Muscle of back (tissue), 3 donors: ENCODE measurements at regions not wholly inside any gene's neighbourhood (a gene's known extent, or its start where the extent isn't known, plus 50 kb on each side); places are given as distances from the start of the nearest gene placed in this dataset.
A peak's percentile ranks its signal among the peaks of the same experiment; 100 is the strongest.
"Not testable (repeated sequence)": the region's sequence is repeated elsewhere in the genome, so short reads cannot be mapped to it uniquely, and the experiment has no call there.

Source experiments
- DNase-seq, 3 donors: peaks; one replicate each; pipeline versions ENCODE4 v3.0.0 to v3.0.0-alpha.2; 2013

GRCh38 chr7:16091701-16092310 is 329.5 kb downstream of the CRPPA start:
- DNase-seq: peak in 1 of 3 donors; percentile 51

GRCh38 chr7:16089801-16090200 is 331.5 kb downstream of the CRPPA start:
- no peak for DNase-seq

DNA sequence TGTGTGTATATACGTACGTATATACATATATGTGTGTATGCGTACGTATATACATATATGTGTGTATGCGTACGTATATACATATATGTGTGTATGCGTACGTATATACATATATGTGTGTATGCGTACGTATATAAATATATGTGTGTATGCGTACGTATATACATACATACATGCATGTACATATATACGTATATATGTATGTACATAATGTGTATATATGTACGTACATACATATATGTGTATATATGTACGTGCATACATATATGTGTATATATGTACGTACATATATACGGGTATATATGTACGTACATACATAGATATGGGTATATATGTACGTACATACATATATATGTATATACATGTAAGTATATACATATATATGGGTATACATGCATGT is 332.1 kb downstream of the CRPPA start:
- DNase-seq: no peak

DNA sequence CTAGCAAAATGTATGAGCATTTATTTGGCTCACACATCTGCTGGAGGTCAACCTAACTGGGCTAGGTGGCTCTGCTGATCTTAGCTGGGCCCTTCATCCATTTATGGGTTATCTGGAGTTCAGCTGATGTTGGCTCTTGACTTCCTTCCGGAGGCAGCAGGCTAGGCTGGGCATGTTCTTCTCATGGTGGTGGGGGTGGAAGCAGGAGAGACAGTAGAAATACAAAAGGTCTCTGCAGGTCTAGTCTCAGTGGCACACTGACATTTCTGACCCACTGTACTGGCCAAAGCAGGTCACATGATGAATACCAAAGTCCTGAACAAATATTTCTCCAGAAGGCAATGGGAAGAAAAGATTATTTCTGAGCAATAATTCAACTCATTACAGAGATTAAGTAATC is 334.6 kb downstream of the CRPPA start:
- no peak for DNase-seq

- not testable (repeated sequence) for DNase-seq
Measured at GRCh38 chr7:16085780-16086179, 335.6 kb downstream of the CRPPA start.

GRCh38 chr7:16084875-16085274 is 336.5 kb downstream of the CRPPA start:
- DNase-seq: no peak

- peak in 1 of 3 donors; percentile 48 for DNase-seq
Measured at GRCh38 chr7:16084370-16084769, 337.0 kb downstream of the CRPPA start.

DNA sequence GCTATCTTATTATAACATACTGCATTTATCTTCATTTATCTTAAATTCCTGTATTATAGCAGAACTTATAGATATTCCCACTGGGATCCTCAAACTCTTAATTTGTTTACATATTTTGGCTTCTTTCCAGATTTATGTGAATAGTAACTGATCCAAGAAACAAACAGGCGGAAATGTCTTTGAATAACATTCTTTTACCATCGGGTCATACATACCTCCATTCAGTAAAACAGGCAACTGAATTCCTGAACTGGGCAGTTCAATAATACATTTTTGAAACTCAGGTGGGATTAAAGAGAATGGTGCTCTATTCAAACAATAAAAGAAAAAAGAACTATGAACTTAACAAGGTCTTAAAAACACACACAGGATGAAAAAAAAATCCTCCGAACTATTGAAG is 337.4 kb downstream of the CRPPA start:
- DNase-seq: no peak

GRCh38 chr7:16080131-16080530 is 341.2 kb downstream of the CRPPA start:
- DNase-seq: no peak

GRCh38 chr7:16079723-16080122 is 341.6 kb downstream of the CRPPA start:
- no peak for DNase-seq

- DNase-seq: peak; percentile 61 to 88 (median 77)
Measured at GRCh38 chr7:16078076-16078952, 343.0 kb downstream of the CRPPA start.

- DNase-seq: peak; percentile 73 to 88 (median 84)
Measured at GRCh38 chr7:16071246-16071857, 350.0 kb downstream of the CRPPA start.

- no peak for DNase-seq
Measured at GRCh38 chr7:16070806-16071205, 350.5 kb downstream of the CRPPA start.

- peak in 1 of 3 donors; percentile 60 for DNase-seq
Measured at GRCh38 chr7:16069998-16070397, 351.3 kb downstream of the CRPPA start.

DNA sequence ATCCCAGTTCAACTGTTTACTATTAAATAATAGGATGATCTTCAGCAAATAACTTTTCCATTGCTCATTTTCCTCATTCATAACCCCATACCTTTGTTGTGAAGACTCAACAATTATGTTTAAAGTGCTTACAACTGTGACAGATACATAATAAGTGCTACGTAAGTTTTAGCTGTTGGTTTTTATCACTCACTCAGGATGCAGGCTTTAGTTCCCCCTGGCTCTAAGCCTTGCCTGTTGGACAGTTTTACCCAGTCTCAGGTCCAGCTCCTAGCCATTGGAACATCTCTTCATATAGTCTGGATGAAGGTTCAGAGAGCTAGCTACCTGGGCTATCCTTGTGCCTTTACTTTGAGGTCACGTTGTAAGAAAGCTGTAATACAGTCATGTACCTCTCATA is 353.2 kb downstream of the CRPPA start:
- DNase-seq: no peak

DNA sequence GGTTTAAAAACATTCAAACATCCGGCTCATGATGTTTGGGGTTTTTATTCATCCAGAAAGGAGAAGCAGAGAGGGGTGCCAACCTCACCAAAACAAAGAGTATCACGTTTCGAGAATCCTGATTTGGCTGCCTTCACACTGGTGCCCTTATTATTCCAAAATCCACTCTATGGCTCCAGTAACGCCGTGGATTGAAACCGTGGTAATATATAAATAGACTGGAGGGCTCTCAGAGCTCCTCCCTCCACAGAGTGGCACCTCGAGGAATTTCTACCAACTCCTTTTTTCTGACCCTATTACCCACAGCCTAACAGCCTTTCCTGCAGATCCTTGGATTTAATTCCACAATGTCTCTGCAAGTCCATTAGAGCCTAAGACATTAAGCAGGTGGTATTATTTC is 353.6 kb downstream of the CRPPA start:
- peak in 1 of 3 donors; percentile 34 for DNase-seq

- peak in 1 of 3 donors; percentile 79 for DNase-seq
Measured at GRCh38 chr7:16066805-16067459, 354.4 kb downstream of the CRPPA start.

DNA sequence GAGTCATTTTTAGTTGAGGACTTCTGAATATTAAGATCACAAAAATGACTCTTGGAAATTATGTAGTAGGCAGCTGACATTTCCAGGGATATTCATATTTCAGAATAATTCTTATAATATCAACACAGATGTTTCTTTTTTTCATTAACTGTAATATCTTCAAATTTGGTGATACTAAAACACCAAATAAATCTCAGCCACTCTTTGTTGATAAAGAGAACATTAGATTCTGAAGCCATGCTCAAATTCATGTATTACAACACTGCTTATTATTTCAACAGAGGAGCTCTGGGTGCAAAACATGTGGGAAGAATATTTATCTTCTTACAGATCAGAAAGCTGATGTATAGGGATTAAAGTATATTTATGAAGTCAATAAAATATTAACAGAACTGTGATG is 355.4 kb downstream of the CRPPA start:
- peak in 1 of 3 donors; percentile 41 for DNase-seq

- peak in 2 of 3 donors; percentile 59 to 77 for DNase-seq
Measured at GRCh38 chr7:16063716-16064675, 357.3 kb downstream of the CRPPA start.

DNA sequence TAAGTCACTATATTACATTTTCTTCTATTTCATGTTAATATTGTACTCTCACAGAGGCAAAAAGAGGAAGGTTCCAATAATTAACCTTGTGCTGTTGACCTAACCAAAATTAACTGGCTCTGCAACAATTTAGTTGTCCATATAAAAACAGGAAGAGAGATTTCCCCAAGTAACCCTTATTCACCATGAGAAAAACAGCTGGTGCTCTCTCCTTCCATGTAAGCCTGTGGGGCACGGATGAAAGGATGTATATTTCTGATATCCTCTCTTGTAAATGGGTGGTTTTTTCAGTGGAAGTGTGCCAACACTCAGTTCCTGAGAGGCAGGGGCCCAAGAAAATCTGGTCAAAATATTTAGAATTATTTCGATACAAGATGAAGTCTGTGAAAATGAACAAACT is 358.1 kb downstream of the CRPPA start:
- DNase-seq: no peak

DNA sequence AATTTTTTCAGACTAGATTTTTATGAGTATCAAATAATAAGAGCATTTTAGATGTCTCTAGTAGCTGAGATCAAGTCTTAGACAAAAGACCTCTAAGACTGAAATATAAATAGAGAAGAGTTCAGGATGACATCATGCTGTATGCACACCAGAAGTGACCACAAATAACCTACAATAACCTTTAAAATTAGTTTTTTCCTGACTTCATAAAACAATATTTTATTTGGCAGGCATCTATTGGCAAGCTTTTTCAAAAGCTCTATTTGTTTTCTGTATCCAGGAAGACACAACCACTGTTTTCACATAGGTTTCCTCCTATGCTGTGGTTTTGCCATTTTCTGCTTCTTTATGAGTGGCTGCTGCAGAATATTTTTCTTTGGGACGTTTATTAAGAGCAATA is 359.1 kb downstream of the CRPPA start:
- DNase-seq: peak in 2 of 3 donors; percentile 67 to 82
